HG03571 (cell line): ENCODE measurements at regions not wholly inside any gene's neighbourhood (a gene's known extent, or its start where the extent isn't known, plus 50 kb on each side); places are given as distances from the start of the nearest gene placed in this dataset.
"Not testable (repeated sequence)": the region's sequence is repeated elsewhere in the genome, so short reads cannot be mapped to it uniquely, and the experiment has no call there.

Experiments
- ATAC-seq: cut with Tn5 transposase; IDR thresholded peaks from one replicate; pipeline ENCODE4 v1.9.1; 2021; ENCODE audit not compliant: unreplicated experiment

- ATAC-seq = peak; percentile 62
Observed at GRCh38 chrX:109782994-109783700, 50.1 kb upstream of the ACSL4 start.

- no peak for ATAC-seq
Observed at GRCh38 chrX:109783701-109784079, 50.6 kb upstream of the ACSL4 start.

GRCh38 chrX:109785053-109785452 is 52.0 kb upstream of the ACSL4 start:
- ATAC-seq = no peak

- not testable (repeated sequence) for ATAC-seq
Observed at GRCh38 chrX:109790511-109790910, 57.5 kb upstream of the ACSL4 start.

GRCh38 chrX:109793191-109793590 is 60.1 kb upstream of the ACSL4 start:
- no peak for ATAC-seq

- ATAC-seq = no peak
Observed at GRCh38 chrX:109795682-109796081, 62.6 kb upstream of the ACSL4 start.

GRCh38 chrX:109797311-109797975 is 64.4 kb upstream of the ACSL4 start:
- no peak for ATAC-seq

- no peak for ATAC-seq
Observed at GRCh38 chrX:109812236-109812635, 79.2 kb upstream of the ACSL4 start.

GRCh38 chrX:109813236-109813635 is 80.2 kb upstream of the ACSL4 start:
- no peak for ATAC-seq

- ATAC-seq = no peak
Observed at GRCh38 chrX:109818976-109819375, 85.9 kb upstream of the ACSL4 start.

GRCh38 chrX:109822861-109823260 is 89.8 kb upstream of the ACSL4 start:
- no peak for ATAC-seq

- ATAC-seq = no peak
Observed at GRCh38 chrX:109826954-109827708, 94.1 kb upstream of the ACSL4 start.

GRCh38 chrX:109827772-109828171 is 94.7 kb upstream of the ACSL4 start:
- no peak for ATAC-seq

- no peak for ATAC-seq
Observed at GRCh38 chrX:109830157-109830703, 97.2 kb upstream of the ACSL4 start.

GRCh38 chrX:109830704-109831206 is 97.7 kb upstream of the ACSL4 start:
- ATAC-seq = peak; percentile 81

- no peak for ATAC-seq
Observed at GRCh38 chrX:109831326-109831985, 98.4 kb upstream of the ACSL4 start.

GRCh38 chrX:109839694-109840567 is 106.9 kb upstream of the ACSL4 start:
- no peak for ATAC-seq

- no peak for ATAC-seq
Observed at GRCh38 chrX:109840585-109840984, 107.5 kb upstream of the ACSL4 start.

GRCh38 chrX:109841257-109841656 is 108.2 kb upstream of the ACSL4 start:
- ATAC-seq = no peak
